HG03095 (cell line): ENCODE measurements at regions not wholly inside any gene's neighbourhood (a gene's known extent, or its start where the extent isn't known, plus 50 kb on each side); places are given as distances from the start of the nearest gene placed in this dataset.

Source experiments
- ATAC-seq: cut with Tn5 transposase; IDR thresholded peaks from one replicate; pipeline ENCODE4 v1.9.1; 2021; ENCODE audit warnings: moderate library complexity; ENCODE audit not compliant: unreplicated experiment

DNA sequence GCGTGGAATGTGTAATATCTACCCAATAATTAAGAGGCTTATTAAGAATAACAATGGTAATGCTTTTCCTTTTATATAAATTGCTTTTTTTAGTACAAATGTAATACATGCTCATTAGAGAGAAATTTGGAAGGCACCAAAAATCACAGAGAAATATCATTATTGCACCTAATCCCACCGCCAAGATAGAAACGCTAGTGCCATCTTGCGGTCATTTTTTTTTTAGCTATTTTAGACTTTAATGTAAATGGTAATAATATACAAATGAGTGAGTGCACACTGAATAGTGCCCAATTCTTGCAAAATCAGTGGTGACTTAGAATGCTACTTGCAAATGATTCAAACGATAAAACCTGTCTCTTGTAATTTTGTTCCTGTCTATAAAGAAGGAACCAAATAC, 576.8 kb upstream of the TMEM132C start:
- no peak for ATAC-seq

DNA sequence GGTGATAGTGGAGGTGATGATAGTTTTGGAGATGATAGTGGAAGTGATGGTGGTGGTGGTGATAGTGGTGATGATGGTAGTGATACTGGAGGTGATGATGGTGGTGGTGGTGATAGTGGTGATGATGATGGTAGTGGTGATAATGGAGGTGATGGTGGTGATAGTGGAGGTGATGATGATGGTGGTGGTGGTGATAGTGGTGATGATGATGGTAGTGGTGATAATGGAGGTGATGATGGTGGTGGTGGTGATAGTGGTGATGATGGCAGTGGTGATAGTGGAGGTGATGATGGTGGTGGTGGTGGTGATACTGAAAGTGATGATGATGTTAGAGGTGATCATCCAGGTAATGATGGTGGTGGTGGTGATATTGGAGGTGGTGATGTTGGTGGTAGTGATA, 570.0 kb upstream of the TMEM132C start:
- ATAC-seq: no peak

DNA sequence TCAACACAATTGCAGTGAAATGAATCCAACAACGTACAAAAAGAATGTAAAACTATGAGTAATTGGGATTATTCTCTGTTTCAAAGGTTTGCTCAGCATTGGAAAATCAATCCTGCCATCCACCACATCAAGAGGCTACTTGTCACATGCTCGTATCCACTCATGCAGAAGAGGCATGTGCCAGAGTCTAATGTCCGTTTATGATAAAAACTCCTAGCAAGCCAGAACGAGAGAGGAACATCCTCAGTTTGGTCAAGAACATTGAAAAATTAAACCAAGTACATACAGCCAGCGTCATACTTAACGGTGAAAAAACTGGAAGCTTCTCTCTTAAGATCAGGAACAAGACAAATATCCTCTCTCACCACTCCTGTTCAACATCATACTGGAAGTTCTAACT, 563.9 kb upstream of the TMEM132C start:
- no peak for ATAC-seq

DNA sequence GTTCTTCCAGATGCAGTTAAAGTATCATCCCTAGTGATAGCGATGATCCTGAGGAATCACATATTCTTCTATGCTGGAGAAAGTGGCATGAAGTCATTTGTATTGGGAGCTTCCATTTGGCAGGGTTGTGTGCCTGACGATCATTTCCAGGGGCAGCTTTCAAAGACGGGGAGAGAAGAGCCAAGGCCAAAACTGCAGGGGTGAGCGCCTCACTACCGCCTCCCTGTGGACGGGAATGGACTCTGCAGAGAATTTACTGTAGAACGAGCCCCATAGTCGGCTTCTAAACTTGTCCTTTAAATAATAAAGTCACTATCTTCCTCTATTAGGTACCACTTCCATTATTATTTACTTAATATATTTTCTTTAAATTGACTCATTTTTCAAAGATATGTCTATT, 555.9 kb upstream of the TMEM132C start:
- ATAC-seq: no peak

DNA sequence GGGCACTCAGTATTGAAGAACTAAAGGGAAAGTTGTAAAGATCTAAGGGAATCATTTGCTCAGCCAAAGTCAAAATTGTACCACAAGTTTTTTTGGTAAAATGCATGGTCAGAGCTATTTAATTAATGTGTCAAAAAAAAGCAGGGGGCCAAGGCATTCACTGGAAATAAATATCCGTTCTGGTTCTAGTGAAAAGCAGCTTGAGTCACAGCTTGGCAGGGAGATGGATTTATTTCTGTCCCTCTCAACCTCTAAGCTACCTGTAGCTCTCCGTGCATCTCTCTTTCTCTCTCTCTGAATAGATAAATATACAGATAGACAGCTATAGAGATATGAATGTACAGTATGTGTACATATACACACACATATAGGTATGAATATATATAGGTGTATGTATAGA, 554.4 kb upstream of the TMEM132C start:
- ATAC-seq: no peak

DNA sequence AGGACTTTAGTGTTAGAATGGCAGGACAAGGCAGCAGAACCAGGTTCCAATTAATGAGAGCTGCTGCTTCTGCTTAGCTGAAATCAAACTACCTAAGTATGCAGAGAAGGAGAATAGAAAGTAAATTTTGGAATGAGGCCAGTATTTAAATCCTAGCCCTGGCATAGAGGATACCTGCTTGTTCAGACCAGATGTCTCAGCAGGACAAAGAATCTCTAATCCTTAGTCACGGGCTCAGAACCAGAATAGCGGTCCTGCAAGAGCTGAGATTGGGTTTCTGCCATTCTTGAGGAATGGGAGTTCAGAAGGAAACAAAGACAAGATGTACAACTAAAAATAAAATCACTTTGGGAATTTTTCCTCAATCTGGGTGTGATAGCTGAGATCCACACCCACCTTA, 550.8 kb upstream of the TMEM132C start:
- ATAC-seq: no peak

DNA sequence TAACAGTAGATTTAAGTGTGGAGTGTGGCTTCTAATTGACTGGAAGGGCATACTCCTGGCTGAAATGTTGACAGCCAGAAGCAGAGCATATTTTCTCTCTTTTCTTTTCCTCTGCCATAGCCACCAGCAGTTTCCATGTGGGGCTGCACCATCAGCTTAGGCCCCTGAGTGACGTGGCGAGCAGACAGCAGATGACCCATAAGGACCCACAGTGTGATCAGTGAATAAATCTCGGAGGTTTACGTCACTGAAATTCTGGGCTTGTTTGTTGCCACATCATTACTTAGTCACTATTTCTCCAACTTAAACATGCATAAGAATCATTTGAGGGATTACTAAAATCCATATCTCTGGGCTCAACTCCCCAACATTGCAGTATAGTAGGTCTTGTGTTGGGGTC, 549.7 kb upstream of the TMEM132C start:
- ATAC-seq: no peak

DNA sequence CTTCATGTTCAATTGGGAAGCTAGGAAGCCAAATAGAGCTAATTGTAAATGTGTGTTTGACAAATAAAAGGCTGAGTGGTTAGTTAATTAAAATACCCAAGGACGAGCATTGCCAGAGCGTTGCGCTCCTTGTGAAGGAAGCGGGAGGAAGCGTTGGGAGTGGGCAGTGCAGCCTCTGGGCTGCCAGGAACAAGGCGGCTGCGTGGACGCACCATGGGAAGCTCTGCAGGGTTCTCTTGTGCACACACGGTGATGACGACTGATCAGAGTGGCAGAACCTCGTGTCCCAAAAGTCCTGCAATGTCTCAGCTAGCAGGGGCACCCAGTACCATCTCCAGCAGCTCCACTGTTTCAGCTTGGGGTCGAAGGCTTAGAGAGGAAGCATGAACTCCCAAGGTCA, 546.6 kb upstream of the TMEM132C start:
- ATAC-seq: no peak

DNA sequence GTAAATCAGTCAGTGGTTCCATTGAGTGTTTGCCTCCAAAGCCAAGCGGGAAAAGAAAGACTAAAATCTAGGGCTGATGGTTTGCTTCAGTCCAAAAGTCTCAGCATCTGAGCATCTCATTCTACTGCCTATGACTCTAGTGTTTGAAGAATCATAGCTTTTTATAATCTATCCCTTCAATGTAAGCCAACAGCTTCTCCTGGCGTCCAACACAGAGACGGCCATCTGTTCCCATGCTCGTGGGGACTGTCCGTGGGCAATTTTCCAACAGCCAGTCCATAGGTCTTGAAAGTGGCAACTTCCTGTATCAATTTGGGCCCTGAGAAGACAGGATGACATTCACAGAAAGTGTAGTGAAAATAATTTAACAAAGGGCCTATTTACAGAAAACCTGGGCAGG, 544.4 kb upstream of the TMEM132C start:
- no peak for ATAC-seq

DNA sequence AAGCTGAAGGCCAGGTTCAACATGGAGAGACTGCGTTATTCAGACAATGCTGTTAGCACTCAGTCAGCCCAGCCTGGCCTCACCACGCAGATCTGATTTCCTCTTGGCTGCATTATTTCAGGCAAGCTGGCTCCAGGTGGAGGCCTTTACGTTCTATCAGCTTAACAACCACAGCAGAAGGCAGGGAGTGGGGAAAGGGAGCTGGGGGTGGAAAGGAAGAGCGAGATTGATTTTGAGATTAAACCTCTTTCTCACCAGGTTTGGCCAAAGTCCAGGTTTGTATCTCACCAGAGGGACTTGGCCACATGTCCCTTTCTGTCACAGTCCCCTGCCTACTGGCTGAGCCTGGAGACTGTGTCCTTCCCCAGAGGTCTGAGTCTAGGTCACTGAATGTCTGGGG, 543.7 kb upstream of the TMEM132C start:
- ATAC-seq: no peak

DNA sequence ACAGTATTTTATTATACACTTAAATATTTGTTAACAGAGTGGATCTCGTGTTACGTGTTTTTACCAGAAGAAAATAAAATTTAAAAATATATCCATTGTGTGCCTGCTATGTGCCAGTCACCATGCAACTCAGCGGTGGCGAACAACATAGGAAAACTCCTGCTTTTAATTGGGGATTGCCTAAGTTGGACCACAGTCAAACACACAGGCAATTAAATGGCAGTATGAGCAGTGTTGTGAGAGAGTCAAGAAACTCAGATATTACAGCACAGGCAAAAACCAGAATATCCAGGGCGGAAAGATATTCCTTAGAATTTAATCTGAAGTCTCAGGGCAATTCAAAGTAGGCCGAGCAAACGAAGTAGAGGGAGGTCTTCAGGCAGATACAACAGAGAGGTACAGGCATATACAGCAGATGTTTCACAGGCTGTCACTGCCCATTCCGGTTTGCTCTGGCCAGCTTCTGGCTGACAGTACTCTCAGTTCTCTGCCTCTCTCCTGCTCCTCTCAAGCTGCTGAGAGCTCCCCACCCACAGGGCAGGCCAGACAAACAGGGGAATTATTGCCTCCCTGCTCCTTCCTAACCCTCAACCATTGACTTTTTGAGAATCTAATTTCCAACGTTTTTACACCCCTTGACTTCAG, 540.2 kb upstream of the TMEM132C start:
- no peak for ATAC-seq

DNA sequence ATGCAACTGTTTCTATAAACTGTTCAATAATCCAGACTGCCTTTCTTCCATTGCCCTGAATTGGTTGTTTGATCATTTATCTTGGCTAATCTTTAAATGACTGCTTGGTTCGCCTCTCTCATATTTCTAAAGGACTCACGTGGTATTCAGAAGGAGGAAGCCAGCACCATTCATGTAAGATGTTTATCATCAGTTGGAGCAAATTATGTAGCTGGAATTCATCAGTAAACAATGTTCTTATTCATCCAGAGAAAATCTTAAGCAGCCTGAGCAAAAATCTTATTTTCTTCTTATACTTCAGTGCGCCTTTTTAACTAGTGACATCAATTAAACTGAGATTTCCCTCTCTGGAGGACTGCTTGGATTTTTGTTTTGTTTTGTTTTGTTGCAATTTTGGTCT, 538.7 kb upstream of the TMEM132C start:
- ATAC-seq: no peak

DNA sequence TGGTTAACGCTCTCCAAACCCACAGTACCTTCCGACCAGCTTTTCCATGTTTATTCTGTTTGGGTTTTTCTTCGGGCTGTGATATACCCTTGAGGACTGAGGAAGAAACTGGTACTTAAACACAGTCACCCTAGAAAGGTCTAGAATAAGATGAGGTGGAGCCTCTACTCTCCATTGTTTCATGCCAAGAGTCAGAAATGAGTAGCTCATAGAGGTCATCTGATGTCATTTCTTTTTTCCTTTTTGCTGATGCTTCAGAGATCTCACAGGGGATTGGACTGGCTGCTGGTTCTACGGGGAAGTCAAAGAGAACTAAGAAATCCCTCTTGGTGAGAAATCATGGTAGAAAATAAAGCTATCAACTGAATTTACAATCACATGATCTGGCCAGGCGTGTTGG, 538.2 kb upstream of the TMEM132C start:
- no peak for ATAC-seq

DNA sequence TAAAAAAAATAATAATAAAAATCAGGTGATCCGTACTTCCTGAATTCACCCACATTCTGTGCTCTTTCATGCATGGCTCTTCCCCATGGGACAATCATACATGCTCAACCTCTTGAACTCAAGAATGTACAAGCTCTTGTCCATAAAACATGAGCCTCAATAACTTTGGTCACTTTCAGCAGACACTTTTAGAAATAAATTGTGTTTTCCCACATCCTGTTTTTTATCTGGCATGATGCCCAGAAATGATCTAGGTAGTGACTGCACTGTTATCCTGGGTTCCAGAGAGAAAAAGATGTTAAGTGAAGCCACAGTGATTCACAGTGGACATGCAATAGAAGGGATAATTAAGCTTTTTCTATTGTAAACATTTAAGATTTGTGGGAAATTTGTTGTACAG, 537.6 kb upstream of the TMEM132C start:
- no peak for ATAC-seq

DNA sequence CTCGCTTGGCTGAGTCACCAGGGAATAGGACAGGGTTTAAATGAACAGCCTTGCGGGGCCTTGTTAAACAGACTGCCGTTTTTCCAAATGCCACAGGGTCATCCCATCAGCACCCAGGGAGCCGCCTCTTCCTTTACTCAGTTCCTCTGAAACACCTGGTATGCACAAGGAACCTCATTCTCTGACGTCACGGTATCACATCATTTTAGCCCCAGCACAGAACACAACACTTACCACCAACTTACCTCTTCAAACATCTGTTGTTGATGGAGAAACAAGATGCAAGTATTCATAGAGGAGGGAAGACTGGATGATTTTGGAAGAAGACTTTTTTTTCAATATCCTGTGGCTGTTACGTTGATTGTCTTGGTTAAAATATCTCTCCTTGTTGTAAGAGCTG, 535.3 kb upstream of the TMEM132C start:
- no peak for ATAC-seq

DNA sequence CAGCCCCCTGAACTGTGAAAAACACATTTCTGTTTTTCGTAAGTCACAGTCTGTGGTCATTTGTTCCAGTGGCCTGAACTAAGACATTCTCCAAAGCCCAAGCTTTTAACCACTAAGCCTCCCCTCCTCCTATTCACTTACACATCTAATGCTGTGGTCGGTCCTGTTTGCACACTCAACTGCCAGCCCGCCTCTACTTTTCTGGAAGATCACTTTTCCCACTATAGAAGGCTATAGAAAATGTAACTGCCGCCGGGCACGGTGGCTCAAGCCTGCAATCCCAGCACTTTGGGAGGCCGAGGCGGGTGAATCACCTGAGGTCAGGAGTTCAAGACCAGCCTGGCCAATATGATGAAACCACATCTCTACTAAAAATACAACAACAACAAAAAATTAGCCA, 524.7 kb upstream of the TMEM132C start:
- no peak for ATAC-seq

DNA sequence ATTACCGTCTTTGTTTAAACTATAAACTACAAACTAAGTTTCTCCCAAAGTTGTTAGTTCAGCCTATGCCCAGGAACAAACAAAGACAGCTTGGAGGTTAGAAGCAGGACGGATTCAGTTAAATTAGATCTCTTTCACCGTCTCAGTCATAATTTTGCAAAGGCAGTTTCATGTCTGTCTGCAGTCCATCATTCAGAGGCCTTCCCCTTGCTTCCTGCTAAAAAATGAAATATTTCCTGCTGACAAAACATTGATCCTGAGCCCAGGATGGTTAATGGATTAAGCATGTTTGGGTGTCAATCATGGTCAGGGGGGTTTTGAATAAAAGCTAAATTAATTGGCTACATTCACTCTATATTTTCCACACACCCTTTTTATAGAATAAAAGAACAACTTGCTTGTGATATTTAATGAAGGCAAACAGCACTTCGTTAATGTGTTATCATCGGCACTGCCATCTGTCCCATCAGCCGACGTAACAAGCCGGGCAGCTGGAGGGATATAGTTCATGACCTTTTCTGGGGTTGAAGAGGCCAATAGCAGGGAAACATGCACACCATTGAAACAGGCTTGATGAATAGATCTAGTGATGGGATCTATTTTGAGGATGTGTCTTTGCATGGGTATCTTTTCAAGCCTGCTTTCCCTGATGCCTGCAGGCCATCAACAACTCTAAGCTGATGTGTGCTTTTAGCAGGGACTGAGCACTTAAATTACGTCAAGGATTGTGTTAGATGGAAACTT, 521.3 kb upstream of the TMEM132C start:
- no peak for ATAC-seq

DNA sequence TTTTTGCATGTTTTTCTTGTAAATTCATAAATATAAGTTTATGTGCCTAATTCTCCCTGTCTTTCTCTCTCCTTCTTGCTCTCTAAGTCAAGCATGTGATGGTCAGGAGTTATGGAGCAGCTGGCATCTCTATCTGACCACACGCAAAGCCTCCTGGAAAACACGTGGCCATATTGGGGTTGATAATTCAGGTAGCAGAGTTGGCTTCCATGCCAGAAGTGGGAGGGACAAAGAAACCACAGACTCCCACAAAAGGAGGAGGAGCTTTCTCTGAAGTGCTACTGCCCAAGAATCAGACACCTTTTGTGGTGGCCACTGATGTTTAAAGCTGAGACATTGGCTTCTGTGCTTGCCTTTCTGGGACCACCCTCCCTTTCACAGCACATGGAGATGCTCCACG, 517.6 kb upstream of the TMEM132C start:
- no peak for ATAC-seq

DNA sequence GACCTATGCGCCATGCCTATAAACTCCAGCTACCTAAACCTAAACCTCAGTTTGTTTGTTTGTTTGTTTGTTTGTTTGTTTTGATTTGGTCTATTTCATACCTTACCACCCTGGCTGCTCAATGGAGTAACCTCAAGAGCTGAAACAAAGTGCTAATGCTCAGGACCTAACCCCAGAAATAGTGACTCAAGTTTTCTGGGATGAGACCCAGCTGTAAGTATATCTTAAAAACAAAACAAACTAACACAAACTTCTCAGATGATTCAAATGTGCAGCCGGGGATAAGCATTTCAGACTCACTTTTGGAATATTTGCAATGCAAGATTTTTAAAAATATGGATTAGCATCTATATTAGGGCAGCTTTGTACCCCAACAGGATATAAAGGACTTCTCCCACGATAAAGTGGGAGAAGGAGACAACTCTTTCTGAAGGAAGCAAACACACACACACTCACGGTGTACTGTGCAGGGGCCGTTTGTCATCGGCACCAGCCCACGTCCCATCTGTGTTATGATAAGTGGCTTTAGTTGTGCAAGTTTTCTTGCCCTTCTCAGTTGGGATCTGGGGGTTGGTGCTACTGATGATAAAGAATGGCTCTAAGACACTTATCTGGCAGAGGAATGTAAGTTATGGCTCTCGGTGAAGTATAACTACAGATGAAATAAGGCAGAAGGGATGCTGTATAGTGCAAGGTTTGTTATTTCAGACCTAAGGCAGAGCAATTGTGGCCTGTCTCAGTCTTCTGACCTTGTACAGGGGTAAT, 516.7 kb upstream of the TMEM132C start:
- no peak for ATAC-seq

DNA sequence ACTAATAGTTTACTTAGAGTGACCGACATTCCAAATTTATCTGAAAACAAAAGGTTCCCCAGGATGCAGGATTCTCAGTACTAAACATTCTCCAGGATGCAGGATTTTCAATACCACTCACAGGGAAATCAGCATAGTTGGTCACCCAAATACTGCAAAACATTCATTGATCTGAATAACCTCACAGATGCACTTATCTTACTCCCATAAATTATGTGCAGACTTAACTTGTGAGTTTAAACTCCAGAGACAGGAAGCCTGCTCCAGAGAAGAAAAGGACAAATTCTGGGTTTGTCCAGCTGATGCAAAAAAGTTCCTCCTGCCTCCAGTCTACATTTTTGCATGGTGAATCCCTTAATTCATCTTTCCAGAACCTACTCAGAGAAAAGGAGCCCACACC, 514.2 kb upstream of the TMEM132C start:
- ATAC-seq: no peak

DNA sequence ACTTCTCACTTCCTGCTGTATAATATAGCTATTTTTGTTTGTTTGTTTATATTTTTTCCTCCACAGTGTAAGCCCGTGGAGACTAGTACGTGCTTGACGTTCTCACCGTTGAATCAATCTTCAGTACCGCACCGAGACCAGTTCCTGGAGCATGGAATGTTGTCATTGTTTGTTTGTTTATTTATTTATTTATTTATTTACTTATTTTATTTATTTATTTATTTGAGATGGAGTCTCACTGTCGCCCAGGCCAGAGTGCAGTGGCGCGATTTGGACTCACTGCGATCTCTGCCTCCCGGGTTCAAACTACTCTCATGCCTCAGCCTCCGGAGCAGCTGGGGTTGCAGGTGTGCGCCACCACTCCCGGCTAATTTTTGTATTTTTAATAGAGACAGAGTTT, 506.6 kb upstream of the TMEM132C start:
- no peak for ATAC-seq

DNA sequence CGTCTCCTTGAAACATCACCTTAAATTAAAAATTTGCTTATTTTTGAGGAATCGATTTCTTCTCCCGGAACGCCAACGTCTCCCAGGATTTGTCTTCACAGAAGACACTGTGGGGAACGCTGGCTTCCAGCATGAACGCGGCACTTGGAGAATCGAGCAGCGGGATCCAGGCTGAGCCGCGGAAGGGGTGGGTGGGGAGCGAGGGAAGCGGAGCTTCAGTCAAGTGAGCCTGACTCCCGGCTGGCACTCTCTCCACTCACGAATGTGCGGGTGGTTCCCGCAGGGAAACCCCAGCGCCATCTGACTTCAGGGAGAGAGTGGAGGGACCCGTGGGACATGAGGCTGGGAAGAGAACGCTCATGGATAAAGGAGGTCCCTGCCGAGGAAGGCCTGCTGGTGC, 506.0 kb upstream of the TMEM132C start:
- no peak for ATAC-seq
